Ovary (tissue), 7 donors: ENCODE measurements at regions not wholly inside any gene's neighbourhood (a gene's known extent, or its start where the extent isn't known, plus 50 kb on each side); places are given as distances from the start of the nearest gene placed in this dataset.

Source experiments
- DNase-seq, 5 donors: peaks; one replicate each; pipeline ENCODE4 v3.0.0-alpha.2; 2019 to 2020
- H3K27ac ChIP-seq, 2 donors: fragments of 200-600 bp; one replicate each; pipeline versions ENCODE4 v1.5.1 to v1.8.0; 2019 to 2022
- H3K27me3 ChIP-seq: fragments of 200-600 bp; one replicate; pipeline ENCODE4 v1.8.0; 2022
- H3K36me3 ChIP-seq: fragments of 200-600 bp; sonication (generic); one replicate; pipeline ENCODE4 v1.5.1; 2019
- H3K4me1 ChIP-seq: one replicate; pipeline ENCODE4 v1.8.1; 2013; ENCODE audit warnings: mild to moderate bottlenecking, moderate library complexity; ENCODE audit not compliant: insufficient read depth
- H3K4me3 ChIP-seq: fragments of 200-600 bp; sonication (generic); one replicate; pipeline ENCODE4 v1.5.1; 2017
- H3K9me3 ChIP-seq, 2 donors: fragments of 200-600 bp in 1 of 2; sonication (generic) in 1 of 2; one replicate each; pipeline versions ENCODE4 v1.5.1 to v1.8.1; 2013 to 2019; ENCODE audit warnings: mild to moderate bottlenecking in 1 of 2, moderate library complexity in 1 of 2
- EP300 ChIP-seq: sonication (generic); formaldehyde crosslinking; IDR thresholded peaks from one replicate; pipeline ENCODE4 v1.6.1; 2017; ENCODE audit warnings: antibody characterized with exemption
- POLR2A ChIP-seq: fragments of 450-650 bp; IDR thresholded peaks from one replicate; pipeline ENCODE4 v1.6.1; 2017; ENCODE audit warnings: antibody characterized with exemption, mild to moderate bottlenecking, moderate library complexity
- WGBS, 3 donors: extraction: QIAGEN DNeasy Blood & Tissue Kit in 1 of 3; methylation state at CpG; one replicate each; pipeline versions ENCODE4 v1.1.5 to v1.1.7; 2013 to 2017; 5-methylcytosine and 5-hydroxymethylcytosine counted together
- intact Hi-C, 4 donors: fragments of 100-400 bp; cut with DNase I; formaldehyde crosslinking; loops; one replicate each; pipeline versions ENCODE4 v1.11.0 to v1.15.1; 2022 to 2023
- TF ChIP-seq, protein P1 (sequence below), 3 donors: fragments of 450-650 bp in 2 of 3; fragments of 200-600 bp in 1 of 3; IDR thresholded peaks; one replicate each; pipeline versions ENCODE4 v1.5.1 to v1.8.0; 2016 to 2022; ENCODE audit warnings: antibody characterized with exemption in 3 of 3, mild to moderate bottlenecking in 1 of 3
- donor health status: DM: no; HTN: no; CAD: no; lungs with moderate emphysema.
- donor health status: DM: no; HTN: no; CAD: no.
- donor health status: Bipolar disorder and iron deficiency.
- donor health status: DM: no; HTN: no; CAD: no.
- donor health status: DM: yes; HTN: yes; CAD: no.

DNA sequence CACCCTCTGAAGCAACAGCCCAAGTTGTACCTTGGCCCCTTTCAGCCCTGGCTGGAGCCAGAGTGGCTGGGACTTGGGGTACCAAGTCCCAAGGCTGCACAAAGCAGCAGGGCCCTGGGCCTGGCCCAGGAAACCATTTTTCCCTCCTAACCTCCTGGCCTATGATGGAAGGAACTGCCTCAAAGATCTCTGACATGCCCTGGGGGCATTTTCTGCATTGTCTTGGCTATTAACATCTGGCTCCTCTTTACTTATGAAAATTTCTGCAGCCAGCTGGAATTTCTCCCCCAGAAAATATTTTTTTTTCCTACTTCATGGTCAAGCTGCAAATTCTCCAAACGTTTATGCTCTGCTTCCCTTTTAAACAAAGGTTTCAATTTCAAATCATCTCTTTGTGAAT is 269.4 kb upstream of the CDYL start:
- Histone ChIP-seq H3K27me3 (no peaks in the 10 kb centered on the region), H3K4me3 (no peak overlapping the region), H3K36me3 (no peaks in the 10 kb centered on the region), H3K9me3 (no peaks in the 10 kb centered on the region), H3K27ac (no peak overlapping the region), H3K4me1 (no peaks in the 10 kb centered on the region)
- 5 to 7% (median 5%) methylated on average over 1 of the region's 1 CpG for WGBS, 3 donors
- TF ChIP-seq POLR2A (no peak), EP300 (no peak)
- TF ChIP-seq, protein P1, sequence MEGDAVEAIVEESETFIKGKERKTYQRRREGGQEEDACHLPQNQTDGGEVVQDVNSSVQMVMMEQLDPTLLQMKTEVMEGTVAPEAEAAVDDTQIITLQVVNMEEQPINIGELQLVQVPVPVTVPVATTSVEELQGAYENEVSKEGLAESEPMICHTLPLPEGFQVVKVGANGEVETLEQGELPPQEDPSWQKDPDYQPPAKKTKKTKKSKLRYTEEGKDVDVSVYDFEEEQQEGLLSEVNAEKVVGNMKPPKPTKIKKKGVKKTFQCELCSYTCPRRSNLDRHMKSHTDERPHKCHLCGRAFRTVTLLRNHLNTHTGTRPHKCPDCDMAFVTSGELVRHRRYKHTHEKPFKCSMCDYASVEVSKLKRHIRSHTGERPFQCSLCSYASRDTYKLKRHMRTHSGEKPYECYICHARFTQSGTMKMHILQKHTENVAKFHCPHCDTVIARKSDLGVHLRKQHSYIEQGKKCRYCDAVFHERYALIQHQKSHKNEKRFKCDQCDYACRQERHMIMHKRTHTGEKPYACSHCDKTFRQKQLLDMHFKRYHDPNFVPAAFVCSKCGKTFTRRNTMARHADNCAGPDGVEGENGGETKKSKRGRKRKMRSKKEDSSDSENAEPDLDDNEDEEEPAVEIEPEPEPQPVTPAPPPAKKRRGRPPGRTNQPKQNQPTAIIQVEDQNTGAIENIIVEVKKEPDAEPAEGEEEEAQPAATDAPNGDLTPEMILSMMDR (IDR thresholded peaks at IDR 0.05), result no peak
- intact Hi-C loops, result loop anchor here in 1 of 4 donors (5.0 kb wide), 1 partner anchor 849 kb away; no protein-coding TSS in a partner anchor
- DNase-seq, result no peak

DNA sequence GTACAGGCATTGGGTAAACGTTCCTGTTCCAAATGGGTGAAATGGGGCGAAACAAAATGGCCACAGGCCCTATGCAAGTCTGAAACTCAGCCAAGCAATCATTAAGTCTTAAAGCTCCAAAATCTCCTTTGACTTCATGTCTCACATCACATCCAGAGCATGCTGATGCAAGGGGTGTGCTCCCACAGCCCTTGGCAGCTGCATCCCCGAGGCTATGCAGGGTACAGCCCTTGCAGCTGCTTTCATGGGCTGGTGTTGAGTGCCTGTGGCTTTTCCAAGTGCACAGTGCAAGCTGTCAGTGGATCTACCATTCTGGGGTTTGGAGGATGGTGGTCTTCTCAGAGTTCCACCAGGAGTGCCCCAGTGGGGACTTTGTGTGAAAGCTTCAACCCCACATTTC is 270.0 kb upstream of the CDYL start:
- DNase-seq, result no peak
- Histone ChIP-seq H3K36me3 (no peaks in the 10 kb centered on the region), H3K4me3 (no peak overlapping the region), H3K27me3 (no peaks in the 10 kb centered on the region), H3K9me3 (no peaks in the 10 kb centered on the region), H3K4me1 (no peaks in the 10 kb centered on the region), H3K27ac (no peak overlapping the region)
- WGBS, 3 donors, result 61 to 80% (median 68%) methylated on average over 3 of the region's 3 CpGs
- TF ChIP-seq EP300 (no peak), POLR2A (no peak)
- TF ChIP-seq, protein P1 (IDR thresholded peaks at IDR 0.05), result no peak
- intact Hi-C loops, result loop anchor here in 1 of 4 donors (5.0 kb wide), 1 partner anchor 849 kb away; no protein-coding TSS in a partner anchor

DNA sequence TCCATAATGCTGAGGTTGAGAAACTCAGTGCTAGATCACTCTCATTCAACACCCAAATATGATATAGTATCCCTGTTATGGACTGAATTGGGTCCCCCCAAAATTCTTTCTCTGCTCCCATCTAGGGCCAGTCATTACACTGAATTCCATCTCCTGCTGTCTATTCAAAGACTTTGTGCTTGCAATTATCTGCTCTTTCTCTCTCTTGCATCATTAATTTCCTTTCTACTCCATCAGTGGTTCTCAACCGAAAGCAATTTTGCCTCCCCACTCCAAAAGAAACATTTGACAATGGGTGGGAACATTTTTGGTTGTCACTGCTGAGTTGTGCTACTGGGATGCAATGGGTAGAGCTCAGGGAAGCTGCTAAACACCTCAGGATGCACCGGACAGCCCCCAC is 271.5 kb upstream of the CDYL start:
- Histone ChIP-seq H3K4me1 (no peaks in the 10 kb centered on the region), H3K4me3 (no peak overlapping the region), H3K36me3 (no peaks in the 10 kb centered on the region), H3K27me3 (no peaks in the 10 kb centered on the region), H3K27ac (no peak overlapping the region), H3K9me3 (no peaks in the 10 kb centered on the region)
- intact Hi-C loops, result loop anchor here in 1 of 4 donors (5.0 kb wide), 1 partner anchor 847 kb away; no protein-coding TSS in a partner anchor
- no peak for DNase-seq
- no peak for TF ChIP-seq EP300
- TF ChIP-seq, protein P1 (IDR thresholded peaks at IDR 0.05), result no peak
- TF ChIP-seq POLR2A, result no peak
- WGBS, 3 donors, result 84 to 85% (median 85%) methylated on average over 2 of the region's 2 CpGs

DNA sequence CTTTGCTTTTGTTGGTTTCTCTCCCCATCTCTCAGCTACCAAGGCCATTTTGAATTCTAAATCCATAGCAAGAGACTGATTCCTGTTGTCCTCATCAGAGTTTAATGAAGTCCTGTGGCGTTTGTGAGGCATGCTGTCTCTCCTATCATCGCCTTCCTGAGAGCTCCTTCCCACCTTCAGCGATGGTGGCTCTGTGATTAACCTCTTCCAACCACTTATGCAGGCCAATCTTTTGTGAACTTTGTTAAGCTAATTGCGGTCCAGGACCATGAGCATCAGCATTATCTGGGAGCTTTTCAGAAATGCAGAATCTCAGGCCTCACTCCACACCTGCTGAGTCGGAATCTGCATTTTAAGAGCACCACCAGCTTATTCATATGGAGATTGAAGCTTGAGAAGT is 272.5 kb upstream of the CDYL start:
- TF ChIP-seq, protein P1 (IDR thresholded peaks at IDR 0.05), result no peak
- TF ChIP-seq POLR2A (no peak), EP300 (no peak)
- 36 to 44% (median 38%) methylated on average over 5 of the region's 5 CpGs for WGBS, 3 donors
- H3K9me3 ChIP-seq, result no peaks in the 10 kb centered on the region
- DNase-seq, result no peak
- no peaks in the 10 kb centered on the region for H3K27me3 ChIP-seq
- no peak overlapping the region for H3K4me3 ChIP-seq
- intact Hi-C loops, result no loop called here
- no peaks in the 10 kb centered on the region for H3K4me1 ChIP-seq
- no peak overlapping the region for H3K27ac ChIP-seq
- no peaks in the 10 kb centered on the region for H3K36me3 ChIP-seq
